HG03378 (cell line): ENCODE measurements at regions not wholly inside any gene's neighbourhood (a gene's known extent, or its start where the extent isn't known, plus 50 kb on each side); places are given as distances from the start of the nearest gene placed in this dataset.
"Not testable (repeated sequence)": the region's sequence is repeated elsewhere in the genome, so short reads cannot be mapped to it uniquely, and the experiment has no call there.

Experiments used
- ATAC-seq: cut with Tn5 transposase; IDR thresholded peaks from one replicate; pipeline ENCODE4 v1.9.1; 2021; ENCODE audit warnings: mild to moderate bottlenecking, moderate library complexity; ENCODE audit not compliant: unreplicated experiment

DNA sequence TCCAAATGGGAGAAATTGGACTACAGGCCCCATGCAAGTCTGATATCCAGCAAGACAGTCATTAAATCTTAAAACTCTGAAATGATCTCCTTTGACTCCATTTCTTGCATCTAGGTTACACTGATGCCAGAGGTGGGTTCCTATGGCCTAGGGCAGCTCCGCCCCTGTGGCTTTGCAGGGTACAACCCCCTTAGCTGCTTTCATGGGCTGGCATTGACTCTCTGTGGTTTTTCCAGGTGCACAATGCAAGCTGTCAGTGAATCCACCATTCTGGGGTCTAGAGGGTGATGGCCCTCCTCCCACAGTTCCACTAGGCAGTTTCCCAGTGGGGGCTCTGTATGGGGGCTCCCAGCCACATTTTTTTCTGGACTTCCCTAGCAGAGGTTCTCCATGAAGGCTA is 228.5 kb upstream of the ADAMTS3 start:
- ATAC-seq, result no peak

DNA sequence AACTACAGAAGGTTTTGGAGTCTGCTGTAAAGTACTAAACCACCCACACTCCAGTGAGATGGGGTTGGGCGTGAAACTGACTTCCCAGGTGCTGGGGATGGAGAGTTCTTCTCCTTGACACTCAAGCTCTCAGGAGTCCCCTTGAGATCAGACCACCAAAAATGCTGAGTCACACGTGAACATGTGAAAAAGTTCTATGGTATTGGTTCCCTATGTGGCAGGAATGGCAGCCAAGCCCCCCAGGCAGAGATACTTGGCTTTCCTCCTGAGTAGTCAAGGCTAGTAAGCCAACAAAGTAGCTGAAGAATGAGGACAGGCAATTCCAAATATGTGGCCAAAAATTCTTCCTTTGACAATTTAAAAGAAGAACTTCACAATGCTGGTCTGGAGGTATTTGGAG is 222.0 kb upstream of the ADAMTS3 start:
- ATAC-seq, result no peak

DNA sequence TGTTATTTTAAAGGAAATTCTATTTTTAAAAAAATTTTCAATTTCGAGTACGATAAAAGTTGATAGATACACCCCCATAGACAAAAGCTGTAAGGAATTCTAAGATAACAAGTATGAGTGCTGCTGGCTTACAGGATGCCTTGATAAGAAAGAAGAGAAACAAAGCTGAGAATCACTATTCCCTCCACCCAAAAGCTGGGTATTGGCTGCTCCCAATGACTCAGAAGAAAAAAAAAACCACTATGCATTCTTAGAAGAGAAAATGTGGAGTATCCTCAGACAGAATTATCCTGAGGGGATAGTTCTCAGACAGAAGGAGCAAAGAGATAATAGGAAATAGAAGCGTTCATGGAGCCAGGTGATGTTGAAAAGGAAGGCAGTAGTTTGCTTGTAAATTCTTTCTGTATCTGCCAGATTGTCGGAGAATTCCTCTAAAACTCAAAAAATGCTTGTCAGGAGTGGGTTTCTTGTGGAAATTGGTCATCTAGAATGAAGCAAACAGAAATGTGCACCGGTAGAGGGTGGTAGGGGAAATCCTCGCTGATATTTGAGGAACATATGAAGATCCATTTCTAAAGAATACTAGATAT is 217.5 kb upstream of the ADAMTS3 start:
- no peak for ATAC-seq

DNA sequence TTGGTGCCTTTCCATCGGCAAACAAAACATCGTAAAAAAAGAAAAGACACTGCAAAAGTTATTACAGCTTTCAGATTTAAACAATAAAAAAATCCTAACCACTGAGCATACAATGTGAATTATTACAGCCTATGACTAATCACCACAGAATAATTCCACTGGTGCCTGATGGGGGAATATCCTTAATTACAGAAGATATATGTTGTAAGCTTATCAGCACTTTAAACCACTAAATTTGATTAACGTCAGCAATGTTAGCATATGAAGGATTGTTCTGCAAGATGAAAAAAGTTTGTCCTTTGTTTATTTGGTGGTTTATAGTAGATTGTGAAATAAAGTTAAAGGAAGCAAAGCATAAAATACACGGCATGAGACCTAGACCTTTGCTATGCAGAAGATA is 210.2 kb upstream of the ADAMTS3 start:
- ATAC-seq, result no peak

DNA sequence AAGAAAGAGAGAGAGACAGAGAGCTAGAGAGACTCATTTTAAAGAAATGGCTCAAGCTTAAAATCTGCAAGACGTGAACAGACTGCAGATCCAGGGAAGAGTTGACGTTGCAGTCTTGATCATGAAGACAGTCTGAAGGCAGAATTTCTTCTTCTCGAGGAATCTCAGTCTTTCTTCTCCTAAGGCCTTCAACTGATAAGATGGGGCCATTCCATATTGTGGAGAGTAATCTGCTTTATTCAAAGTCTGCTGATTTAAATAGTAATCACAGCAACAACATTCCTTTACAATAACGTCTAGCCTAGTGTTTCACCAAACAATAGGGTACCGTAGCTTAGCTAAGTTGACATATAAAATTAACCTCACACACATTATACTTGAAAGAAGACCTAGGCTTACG is 208.4 kb upstream of the ADAMTS3 start:
- ATAC-seq, result no peak

DNA sequence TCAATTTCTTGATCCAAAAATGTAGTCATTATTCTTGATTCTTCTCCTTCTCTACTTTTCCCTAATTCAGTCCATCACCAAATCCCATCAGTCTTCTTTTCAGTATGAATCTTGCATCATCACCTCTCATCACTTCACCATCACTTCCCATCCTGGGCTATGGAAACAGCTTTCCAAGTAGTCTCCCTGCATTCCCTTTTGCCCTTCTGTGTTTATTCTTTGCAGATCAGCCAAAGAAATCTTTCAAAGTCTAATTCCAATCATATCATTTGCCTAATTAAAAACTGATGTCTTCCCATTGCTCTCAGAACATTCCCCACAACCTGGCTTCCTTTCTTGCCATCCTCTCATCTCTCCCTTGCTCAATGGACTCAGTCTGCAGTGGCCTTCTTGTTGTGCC is 201.7 kb upstream of the ADAMTS3 start:
- ATAC-seq, result no peak

DNA sequence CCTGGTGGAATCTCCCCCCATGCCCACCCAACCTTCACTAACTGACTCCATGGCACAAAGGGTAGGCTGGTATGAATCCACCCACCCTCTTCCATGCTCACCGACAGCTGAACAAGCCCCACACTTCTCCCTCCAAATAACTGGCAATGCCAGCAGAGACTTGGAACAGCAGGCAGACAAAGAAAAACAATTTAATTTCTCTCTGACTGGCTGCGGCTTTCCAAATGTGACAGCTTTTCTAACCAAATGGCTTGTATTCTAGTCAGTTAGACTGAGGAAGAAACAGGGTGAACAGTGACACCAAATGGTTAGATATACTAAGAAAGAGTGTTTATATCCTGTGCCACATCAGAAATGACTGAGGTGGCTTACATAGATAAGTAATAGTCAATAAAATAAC is 199.3 kb upstream of the ADAMTS3 start:
- no peak for ATAC-seq

DNA sequence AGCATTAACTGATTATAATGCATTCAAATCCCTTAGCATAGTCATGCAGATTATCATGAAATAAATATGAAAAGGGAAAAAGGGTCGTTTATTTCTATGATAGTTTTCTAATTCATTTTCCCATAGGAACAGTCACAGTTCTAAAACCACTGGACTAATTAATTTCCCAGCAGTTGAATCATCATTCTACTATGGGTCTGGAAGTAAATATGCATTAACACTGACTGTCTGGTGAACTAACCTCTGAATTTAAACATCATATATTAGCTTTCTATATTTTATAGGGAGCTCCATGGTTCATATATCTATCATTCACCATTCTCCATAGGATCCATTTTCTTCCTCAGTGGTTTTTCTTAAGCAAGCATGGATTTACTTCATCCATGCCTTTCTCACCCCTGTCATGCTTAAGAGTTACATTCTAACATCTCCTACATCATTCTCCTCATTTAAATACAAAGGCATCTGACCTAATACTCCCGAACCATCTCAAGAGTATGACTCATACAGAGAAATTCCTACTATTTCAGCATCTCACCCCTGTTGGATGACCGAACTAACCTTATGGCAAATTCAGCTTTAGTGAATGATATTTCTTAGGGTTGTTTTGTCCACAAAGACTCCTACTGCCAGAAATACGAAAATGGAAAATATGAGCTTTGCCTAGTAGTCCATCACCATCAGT is 198.7 kb upstream of the ADAMTS3 start:
- no peak for ATAC-seq

DNA sequence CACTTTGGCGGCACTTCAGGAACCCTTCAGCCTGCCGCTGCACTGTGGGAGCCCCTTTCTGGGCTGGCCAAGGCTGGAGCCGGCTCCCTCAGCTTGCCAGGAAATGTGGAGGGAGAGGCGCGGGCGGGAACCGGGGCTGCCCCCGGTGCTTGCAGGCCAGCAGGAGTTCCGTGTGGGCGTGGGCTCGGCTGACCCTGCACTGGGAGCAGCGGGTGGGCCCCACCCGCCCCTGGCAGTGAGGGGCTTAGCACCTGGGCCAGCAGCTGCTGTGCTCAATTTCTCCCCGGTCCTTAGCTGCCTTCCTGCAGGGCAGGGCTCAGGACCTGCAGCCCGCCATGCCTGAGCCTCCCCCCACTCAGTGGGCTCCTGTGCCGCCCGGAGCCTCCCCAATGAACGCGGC is 196.8 kb upstream of the ADAMTS3 start:
- not testable (repeated sequence) for ATAC-seq

DNA sequence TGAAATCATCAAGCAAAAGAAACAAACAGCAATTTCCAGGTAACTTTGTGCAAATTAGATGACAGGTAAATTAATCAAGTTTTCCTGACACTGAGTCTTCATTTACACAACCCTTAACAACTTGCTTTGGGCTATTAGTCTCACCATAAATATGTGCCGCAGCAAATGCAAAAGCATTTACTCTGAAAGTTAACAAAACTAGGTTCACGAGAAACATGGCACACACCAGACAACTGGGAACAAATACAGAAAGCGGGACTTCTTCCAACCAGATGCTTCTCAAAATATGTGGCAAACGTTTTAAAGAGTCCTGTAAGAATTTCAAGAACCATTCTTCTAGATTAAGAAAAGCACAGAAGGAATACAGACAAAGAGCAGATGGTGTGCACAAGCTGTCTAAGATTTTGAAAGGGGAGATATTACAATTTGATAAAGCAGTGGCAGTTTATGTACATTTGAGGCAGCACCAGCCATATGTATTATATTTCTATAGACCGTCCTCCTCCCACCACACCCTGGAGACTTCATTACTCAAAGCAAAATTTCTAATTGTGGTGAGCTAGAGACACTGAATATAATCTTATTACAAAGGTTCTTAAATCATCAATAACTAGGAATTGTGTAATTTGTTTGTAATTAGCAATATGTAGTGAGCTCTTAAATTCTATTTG is 192.5 kb upstream of the ADAMTS3 start:
- ATAC-seq, result no peak

DNA sequence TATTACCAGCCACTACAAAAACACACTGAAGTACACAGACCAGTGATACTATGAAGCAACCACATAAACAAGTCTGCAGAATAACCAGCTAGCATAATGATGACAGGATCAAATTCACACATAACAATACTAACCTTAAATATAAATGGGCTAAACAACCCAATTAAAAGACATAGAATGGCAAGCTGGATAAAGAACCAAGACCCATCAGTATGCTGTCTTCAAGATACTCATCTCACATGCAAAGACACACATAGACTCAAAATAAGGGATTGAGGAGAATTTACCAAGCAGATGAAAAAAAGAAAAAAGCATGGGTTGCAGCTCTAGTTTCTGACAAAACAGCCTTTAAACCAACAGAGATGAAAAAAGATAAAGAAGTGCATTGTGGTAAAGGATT is 184.4 kb upstream of the ADAMTS3 start:
- ATAC-seq, result not testable (repeated sequence)

DNA sequence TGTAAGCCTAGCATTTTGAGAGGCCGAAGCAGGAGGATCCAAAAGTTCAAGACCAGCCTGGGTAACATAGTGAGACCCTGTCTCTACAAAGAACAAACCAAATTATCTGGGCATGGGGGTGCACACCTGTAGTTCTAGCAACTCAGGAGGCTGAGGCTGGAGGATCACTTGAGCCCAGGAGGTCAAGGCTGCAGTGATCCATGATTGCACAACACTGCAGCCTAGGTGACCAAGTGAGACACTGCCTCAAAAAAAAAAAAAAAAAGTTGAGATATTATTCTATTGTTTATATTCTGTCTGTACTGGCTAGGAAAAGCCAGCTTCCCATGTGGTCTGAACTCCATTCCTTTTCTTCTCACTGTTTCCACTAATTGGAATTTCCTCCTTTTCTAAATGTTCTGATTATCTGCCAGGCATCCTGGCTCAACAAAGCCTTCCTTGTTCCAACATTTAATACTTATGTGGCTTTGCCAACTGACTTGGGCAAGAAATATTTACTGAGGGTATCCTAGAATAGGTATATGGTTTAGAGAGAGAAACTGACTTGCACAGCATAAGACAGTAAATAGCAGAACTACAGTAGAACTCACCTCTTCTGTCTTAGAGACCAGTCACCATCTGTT is 175.2 kb upstream of the ADAMTS3 start:
- no peak for ATAC-seq

DNA sequence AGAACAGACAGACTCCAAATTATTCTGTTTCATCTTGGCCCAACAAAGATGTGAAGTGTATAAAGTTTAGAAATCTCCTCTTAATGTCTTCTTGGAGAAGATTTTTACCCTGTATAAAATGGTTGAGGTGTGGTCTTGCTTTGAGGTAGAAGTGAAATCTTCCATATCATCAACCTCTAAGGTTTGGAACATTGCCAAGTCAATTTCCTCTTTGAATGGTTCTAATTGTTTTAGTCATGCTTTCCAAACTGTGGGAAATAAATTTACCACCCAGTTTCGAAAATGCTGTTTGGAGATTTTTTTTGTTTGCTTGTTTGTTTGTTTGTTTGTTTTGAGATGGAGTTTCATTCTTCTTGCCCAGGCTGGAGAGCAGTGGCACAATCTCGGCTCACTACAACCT is 174.1 kb upstream of the ADAMTS3 start:
- no peak for ATAC-seq

DNA sequence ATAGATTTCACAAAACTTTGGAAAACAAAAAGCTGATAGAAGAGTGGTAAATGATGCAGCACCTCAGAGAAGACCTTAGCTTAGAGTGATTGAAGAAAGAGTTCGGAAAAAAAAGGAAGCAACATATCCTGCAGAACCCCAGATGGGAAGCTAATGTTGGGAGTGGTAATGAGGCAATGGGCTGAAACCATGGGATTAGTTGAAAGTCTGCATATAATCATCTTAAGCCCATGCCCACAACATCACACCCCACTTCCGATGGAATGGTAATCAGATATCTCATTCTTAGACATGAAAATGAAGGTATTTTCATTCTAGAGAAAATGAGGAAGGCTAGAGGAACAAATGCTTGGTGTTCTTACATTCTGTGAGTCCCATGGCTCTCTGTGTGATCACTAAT is 146.3 kb upstream of the ADAMTS3 start:
- no peak for ATAC-seq

DNA sequence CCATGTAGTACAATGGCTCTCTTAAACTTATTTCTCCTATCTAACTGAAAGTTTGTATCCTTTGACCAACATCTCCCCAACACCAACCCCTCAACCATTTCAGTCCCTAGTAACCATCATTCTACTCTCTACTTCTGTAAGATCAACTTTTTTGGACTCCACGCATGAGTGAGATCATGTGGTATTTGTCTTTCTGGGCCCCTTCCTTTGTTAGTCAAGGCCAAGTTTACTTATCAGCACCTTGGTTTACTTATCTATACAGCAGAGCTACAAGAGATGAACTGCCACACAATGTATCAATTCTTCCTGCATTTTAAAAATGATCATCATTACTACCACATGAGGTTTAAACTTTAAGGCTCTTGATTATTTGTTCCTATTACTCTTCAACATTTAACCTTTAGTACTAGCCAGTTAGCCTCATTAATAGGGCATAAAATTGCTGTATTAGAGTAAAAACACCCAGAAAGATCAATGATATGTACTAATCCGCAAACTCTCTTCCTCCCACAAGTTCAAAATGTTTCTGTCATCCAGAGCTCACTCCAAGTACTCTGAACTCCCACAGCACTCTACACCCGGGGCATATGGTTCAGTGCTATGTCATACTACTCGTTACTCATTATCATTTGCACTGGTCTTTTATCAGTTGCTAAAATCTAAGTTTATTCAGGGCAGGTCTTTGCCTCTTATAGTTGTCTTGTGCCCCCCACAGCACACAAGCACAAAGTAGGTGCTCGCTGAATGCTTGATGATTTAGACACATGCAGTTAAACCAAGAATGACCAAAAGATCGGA is 145.7 kb upstream of the ADAMTS3 start:
- ATAC-seq, result no peak

DNA sequence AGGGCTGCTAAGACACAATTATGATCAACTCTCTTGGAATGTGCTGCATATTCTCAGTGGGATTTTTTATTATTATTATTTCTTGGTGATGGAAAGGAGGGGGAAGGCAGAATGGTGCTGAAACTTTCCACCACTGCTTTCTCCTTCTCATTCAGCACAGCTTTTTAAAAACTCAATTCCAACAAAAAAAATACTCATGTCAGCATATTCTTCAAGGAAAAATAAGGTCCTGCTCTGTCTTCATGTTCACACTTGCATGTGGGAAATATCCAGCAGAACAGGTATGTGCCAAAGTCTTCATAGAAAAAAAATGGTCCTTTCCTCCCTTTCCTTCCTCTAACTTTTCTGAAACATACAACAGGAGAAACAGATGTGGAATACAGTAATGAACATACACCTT is 144.0 kb upstream of the ADAMTS3 start:
- ATAC-seq, result no peak

DNA sequence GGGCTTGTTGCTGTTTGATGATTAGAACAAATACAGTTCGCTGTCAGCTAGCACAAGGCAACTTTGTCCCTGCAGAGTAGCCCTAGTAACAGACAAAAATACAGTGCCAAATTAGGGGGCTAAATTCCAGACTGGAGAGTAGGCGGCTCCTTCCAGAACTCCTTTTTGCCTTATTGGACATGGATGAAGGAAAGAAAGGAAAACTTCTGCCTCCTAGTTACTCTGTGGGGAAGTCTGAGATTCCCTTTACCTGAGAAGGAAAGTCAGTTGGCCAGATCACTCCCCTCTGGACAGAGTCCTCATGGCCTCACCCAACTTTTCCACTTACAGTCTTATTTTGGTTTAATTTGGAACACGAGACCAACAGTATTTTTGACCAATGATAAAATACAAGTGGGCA is 140.5 kb upstream of the ADAMTS3 start:
- ATAC-seq, result no peak

DNA sequence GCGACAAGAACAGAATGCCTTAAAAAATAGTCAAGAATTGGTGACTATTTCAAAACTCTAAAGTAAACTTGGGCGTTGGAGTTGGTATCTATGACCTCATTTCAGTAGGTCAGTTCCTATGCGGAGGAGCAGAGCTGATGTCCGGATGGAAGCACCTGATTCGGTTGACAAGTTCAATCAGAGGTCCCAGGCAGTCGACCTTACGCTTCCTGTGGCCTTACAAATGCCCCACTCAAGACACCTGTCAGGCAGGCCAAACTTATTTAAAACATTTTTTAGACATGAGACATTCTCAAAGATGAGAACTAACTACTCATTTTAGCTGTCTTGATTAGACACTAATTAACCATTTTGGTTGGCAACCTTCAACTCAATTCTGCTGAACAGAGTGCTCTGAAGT is 137.7 kb upstream of the ADAMTS3 start:
- no peak for ATAC-seq

DNA sequence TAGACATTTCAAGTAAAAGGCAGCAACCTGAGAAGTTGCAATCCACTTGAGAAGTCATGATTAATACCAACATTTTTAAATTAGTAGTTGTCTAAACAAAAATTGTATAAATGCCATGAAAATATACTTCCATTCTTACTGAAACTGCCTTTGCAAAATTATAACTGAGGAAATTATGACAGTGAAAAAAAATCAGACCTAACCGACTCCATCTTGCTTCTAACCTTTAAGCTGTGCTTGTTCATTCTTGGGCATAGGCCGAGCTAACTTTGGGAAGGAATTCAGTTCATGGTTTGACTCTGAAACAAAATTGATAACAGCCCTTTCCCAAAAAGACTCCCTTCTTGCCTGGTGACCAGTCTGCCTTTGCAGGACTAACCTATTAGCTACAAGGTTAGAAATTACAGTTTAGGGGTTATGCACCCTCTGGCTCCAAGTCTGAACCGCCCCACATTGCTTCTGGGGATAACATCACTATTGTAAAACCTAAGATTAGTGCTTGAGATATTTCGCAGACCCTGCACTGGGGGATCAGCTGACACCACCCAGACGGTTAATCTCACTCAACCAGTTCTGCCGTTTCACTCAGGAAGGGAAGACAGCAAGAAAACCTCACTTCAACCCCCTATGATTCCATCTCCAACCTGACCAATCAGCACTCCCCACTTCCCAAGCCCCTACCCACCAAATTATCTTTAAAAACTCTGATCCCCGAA is 136.1 kb upstream of the ADAMTS3 start:
- not testable (repeated sequence) for ATAC-seq

DNA sequence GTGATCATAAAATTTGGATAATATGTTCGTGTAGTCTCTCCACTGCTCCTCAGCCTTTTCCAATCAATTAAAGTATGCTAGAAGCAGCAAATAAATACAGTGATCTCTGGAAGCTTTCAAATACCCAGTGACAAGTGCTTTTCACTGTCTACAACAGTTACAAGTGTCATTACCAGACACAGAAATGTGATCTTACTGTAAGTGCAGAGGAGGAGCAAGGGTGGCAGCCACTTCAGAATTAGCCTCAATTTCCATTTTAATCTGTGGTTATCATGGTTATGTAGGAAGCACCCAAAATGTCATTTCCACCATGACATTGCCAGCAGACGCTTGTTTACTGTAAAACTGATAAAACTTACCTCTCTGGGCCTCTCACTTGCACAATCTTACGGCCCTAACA is 133.9 kb upstream of the ADAMTS3 start:
- ATAC-seq, result no peak
